ENCODE measurements at regions not wholly inside any gene's neighbourhood (a gene's known extent, or its start where the extent isn't known, plus 50 kb on each side); places are given as distances from the start of the nearest gene placed in this dataset.

DNA sequence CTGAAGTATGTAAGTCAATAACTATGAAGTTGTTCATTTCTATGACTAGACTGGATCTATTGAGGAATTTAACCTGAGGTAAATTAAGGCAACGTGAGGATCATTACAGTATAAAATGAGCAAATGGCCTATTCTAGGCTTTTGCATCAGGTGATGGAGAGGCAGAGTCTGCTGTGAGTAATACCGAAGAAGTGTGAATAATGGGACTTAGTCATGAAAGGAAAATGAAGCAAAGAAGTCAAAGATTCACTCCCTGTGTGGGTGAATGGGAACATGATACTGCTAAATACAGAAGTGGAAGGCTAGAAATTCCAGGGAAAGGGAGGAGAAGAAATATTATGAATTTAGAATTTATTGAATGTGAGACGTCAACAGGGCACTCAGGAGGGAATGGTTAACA lies 774.1 kb downstream of the LIG4 start:
- H3K4me3 ChIP-seq (ENCODE audit: low read depth, low read length), result no peak overlapping the region
- no peak for DNase-seq (ENCODE audit: low read depth)
- TF ChIP-seq, protein P1, sequence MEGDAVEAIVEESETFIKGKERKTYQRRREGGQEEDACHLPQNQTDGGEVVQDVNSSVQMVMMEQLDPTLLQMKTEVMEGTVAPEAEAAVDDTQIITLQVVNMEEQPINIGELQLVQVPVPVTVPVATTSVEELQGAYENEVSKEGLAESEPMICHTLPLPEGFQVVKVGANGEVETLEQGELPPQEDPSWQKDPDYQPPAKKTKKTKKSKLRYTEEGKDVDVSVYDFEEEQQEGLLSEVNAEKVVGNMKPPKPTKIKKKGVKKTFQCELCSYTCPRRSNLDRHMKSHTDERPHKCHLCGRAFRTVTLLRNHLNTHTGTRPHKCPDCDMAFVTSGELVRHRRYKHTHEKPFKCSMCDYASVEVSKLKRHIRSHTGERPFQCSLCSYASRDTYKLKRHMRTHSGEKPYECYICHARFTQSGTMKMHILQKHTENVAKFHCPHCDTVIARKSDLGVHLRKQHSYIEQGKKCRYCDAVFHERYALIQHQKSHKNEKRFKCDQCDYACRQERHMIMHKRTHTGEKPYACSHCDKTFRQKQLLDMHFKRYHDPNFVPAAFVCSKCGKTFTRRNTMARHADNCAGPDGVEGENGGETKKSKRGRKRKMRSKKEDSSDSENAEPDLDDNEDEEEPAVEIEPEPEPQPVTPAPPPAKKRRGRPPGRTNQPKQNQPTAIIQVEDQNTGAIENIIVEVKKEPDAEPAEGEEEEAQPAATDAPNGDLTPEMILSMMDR (IDR thresholded peaks at IDR 0.05; ENCODE audit: control insufficient read depth, extremely low read depth, insufficient read depth), result no peak

DNA sequence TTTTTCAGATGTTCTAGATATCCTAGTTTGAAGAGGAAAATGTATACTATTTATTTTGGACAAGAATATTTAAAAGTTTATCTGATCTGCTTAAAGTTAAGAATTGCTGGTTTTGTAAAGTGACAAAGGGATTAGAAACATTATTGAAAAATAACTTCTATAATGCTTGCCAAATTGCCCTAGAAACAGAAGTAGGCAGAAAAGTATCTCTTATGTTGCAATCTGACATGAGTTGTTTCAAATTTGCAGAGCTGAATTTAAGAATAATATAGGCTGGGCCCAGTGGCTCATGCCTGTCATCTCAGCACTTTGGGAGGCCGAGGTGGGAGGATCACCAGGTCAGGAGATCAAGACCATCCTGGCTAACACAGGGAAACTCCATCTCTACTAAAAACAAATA lies 777.1 kb downstream of the LIG4 start:
- TF ChIP-seq, protein P1 (IDR thresholded peaks at IDR 0.05; ENCODE audit: control insufficient read depth, extremely low read depth, insufficient read depth), result no peak
- no peak for DNase-seq (ENCODE audit: low read depth)
- no peak overlapping the region for H3K4me3 ChIP-seq (ENCODE audit: low read depth, low read length)

GRCh38 chr13:107434347-107434746 lies 781.0 kb downstream of the LIG4 start:
- DNase-seq (ENCODE audit: low read depth), result no peak
- TF ChIP-seq, protein P1 (IDR thresholded peaks at IDR 0.05; ENCODE audit: control insufficient read depth, extremely low read depth, insufficient read depth), result no peak
- no peak overlapping the region for H3K4me3 ChIP-seq (ENCODE audit: low read depth, low read length)

- no peak for DNase-seq (ENCODE audit: low read depth)
- TF ChIP-seq, protein P1 (IDR thresholded peaks at IDR 0.05; ENCODE audit: control insufficient read depth, extremely low read depth, insufficient read depth), result no peak
- H3K4me3 ChIP-seq (ENCODE audit: low read depth, low read length), result no peak overlapping the region
Observed at GRCh38 chr13:107427536-107427935, 787.8 kb downstream of the LIG4 start.

DNA sequence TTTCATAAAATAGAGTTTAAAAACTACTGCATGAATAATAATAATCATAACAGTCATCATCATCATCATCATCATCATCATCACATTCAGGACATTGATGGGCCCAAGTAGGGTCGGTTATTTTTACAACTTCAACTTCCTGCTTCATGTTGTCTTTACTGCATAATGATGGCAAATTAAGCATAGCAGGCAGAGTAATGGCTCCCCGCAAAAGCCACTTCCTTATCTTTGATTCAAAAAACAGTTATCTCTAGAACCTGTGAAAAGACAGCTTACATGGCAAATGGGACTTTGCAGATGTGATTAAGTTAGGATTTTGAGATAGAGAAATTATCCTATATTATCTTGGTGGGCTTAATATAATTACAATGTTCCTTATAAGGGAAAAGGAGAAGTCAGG lies 792.9 kb downstream of the LIG4 start:
- no peak for DNase-seq (ENCODE audit: low read depth)
- H3K4me3 ChIP-seq (ENCODE audit: low read depth, low read length), result no peak overlapping the region
- TF ChIP-seq, protein P1 (IDR thresholded peaks at IDR 0.05; ENCODE audit: control insufficient read depth, extremely low read depth, insufficient read depth), result no peak

- TF ChIP-seq, protein P1 (IDR thresholded peaks at IDR 0.05; ENCODE audit: control insufficient read depth, extremely low read depth, insufficient read depth), result no peak
- DNase-seq (ENCODE audit: low read depth), result no peak
Observed at GRCh38 chr13:107421951-107422350, 793.4 kb downstream of the LIG4 start.

GRCh38 chr13:107421028-107421427 lies 794.3 kb downstream of the LIG4 start:
- DNase-seq (ENCODE audit: low read depth), result no peak
- no peak overlapping the region for H3K4me3 ChIP-seq (ENCODE audit: low read depth, low read length)
- TF ChIP-seq, protein P1 (IDR thresholded peaks at IDR 0.05; ENCODE audit: control insufficient read depth, extremely low read depth, insufficient read depth), result no peak

More at GRCh38 chr13:107421951-107422350, 793.4 kb downstream of the LIG4 start:
- H3K4me3 ChIP-seq (ENCODE audit: low read depth, low read length), result no peak overlapping the region

Measured in LNCaP clone FGC (cell line).